Osteoblast (primary cell): ENCODE measurements at regions not wholly inside any gene's neighbourhood (a gene's known extent, or its start where the extent isn't known, plus 50 kb on each side); places are given as distances from the start of the nearest gene placed in this dataset. TPM values are rescaled to one million over a fixed set of nuclear protein-coding genes. Genes with fewer than 3 reads are reported as not detected.

Experiments used
- small RNA-seq: library from RNA; depleted of rRNA; stranded (forward); fragments of <200 nt; gene quantifications from one replicate; pipeline ENCODE3, GENCODE V24; 2012

Small RNAs in the stretch of these regions (small RNA-seq; reads per million reads assigned to genes)
- gene AL136313.1, result not detected
